ENCODE measurements at regions not wholly inside any gene's neighbourhood (a gene's known extent, or its start where the extent isn't known, plus 50 kb on each side); places are given as distances from the start of the nearest gene placed in this dataset.
"Not testable (repeated sequence)": the region's sequence is repeated elsewhere in the genome, so short reads cannot be mapped to it uniquely, and the experiment has no call there.

- no peak for DNase-seq (ENCODE audit: low read depth)
- no peak for TF ChIP-seq CTCF (IDR thresholded peaks at IDR 0.05; ENCODE audit: low read depth, low read length, missing control alignments)
- no peak overlapping the region for H3K4me3 ChIP-seq (ENCODE audit: low read depth, low read length)
These were observed 79.3 kb upstream of the GMNC start for GRCh38 chr3:190941694-190942260.

- not testable (repeated sequence) for DNase-seq (ENCODE audit: low read depth)
These were observed 72.1 kb upstream of the GMNC start for GRCh38 chr3:190934616-190935015.

GRCh38 chr3:190926619-190927018, 64.1 kb upstream of the GMNC start:
- H3K4me3 ChIP-seq (ENCODE audit: low read depth, low read length): no peak overlapping the region
- TF ChIP-seq CTCF (IDR thresholded peaks at IDR 0.05; ENCODE audit: low read depth, low read length, missing control alignments): no peak

More at GRCh38 chr3:190934616-190935015, 72.1 kb upstream of the GMNC start:
- H3K4me3 ChIP-seq (ENCODE audit: low read depth, low read length): not testable (repeated sequence)

GRCh38 chr3:190912736-190913135, 50.2 kb upstream of the GMNC start:
- no peak for TF ChIP-seq CTCF (IDR thresholded peaks at IDR 0.05; ENCODE audit: low read depth, low read length, missing control alignments)
- no peak overlapping the region for H3K4me3 ChIP-seq (ENCODE audit: low read depth, low read length)
- DNase-seq (ENCODE audit: low read depth): no peak

More at GRCh38 chr3:190926619-190927018, 64.1 kb upstream of the GMNC start:
- no peak for DNase-seq (ENCODE audit: low read depth)

Data from GM12864 (cell line).